Ishikawa (cell line): ENCODE measurements at regions not wholly inside any gene's neighbourhood (a gene's known extent, or its start where the extent isn't known, plus 50 kb on each side); places are given as distances from the start of the nearest gene placed in this dataset.

Source experiments
- CEBPB ChIP-seq: IDR thresholded peaks from 2 replicates; pipeline ENCODE4 v1.6.1; 2012
- CREB1 ChIP-seq: IDR thresholded peaks from 2 replicates; pipeline ENCODE4 v1.6.1; 2012; ENCODE audit warnings: low read depth
- EGR1 ChIP-seq: IDR thresholded peaks from 2 replicates; pipeline ENCODE4 v1.6.1; 2012
- EP300 ChIP-seq: IDR thresholded peaks from 2 replicates; pipeline ENCODE4 v1.6.1; 2012; ENCODE audit warnings: borderline replicate concordance
- FOXM1 ChIP-seq: IDR thresholded peaks from 2 replicates; pipeline ENCODE4 v1.6.1; 2012; ENCODE audit warnings: low read depth, borderline replicate concordance
- MAX ChIP-seq: IDR thresholded peaks from 2 replicates; pipeline ENCODE4 v1.6.1; 2012
- NFIC ChIP-seq: IDR thresholded peaks from 2 replicates; pipeline ENCODE4 v1.6.1; 2012
- RAD21 ChIP-seq: IDR thresholded peaks from 2 replicates; pipeline ENCODE4 v1.6.1; 2012; ENCODE audit warnings: low read depth
- REST ChIP-seq: IDR thresholded peaks from 2 replicates; pipeline ENCODE4 v1.6.1; 2012; ENCODE audit warnings: low read depth, mild to moderate bottlenecking
- TAF1 ChIP-seq: IDR thresholded peaks from 2 replicates; pipeline ENCODE4 v1.6.1; 2012; ENCODE audit warnings: low read depth, mild to moderate bottlenecking
- TCF12 ChIP-seq: IDR thresholded peaks from 2 replicates; pipeline ENCODE4 v1.6.1; 2012; ENCODE audit warnings: low read depth
- TEAD4 ChIP-seq: IDR thresholded peaks from 2 replicates; pipeline ENCODE4 v1.6.1; 2012
- USF1 ChIP-seq: IDR thresholded peaks from 2 replicates; pipeline ENCODE4 v1.6.1; 2012
- YY1 ChIP-seq: IDR thresholded peaks from 2 replicates; pipeline ENCODE4 v1.6.1; 2012; ENCODE audit warnings: low read depth
- ZBTB7A ChIP-seq: IDR thresholded peaks from 2 replicates; pipeline ENCODE4 v1.6.1; 2012; ENCODE audit warnings: low read depth

GRCh38 chr4:72205298-72205697 is 173.5 kb downstream of the NPFFR2 start:
- TF ChIP-seq EGR1 (no peak), YY1 (no peak), REST (no peak), FOXM1 (no peak), MAX (no peak), NFIC (no peak), ZBTB7A (no peak), TCF12 (no peak), CEBPB (no peak), TAF1 (no peak), CREB1 (no peak), RAD21 (no peak), USF1 (no peak), TEAD4 (no peak)

GRCh38 chr4:72205831-72206230 is 174.0 kb downstream of the NPFFR2 start:
- TF ChIP-seq EP300, result peak; percentile 46; the same call in 1 of the 2 replicates
- TF ChIP-seq CREB1, result no peak
- peak; percentile 63 for TF ChIP-seq TEAD4

- no peak for TF ChIP-seq RAD21
- no peak for TF ChIP-seq ZBTB7A
- TF ChIP-seq TAF1, result no peak
- no peak for TF ChIP-seq NFIC
- no peak for TF ChIP-seq YY1
- TF ChIP-seq CEBPB, result no peak
- TF ChIP-seq REST, result no peak
- TF ChIP-seq FOXM1, result no peak
- no peak for TF ChIP-seq EP300
- TF ChIP-seq TCF12, result no peak
- no peak for TF ChIP-seq EGR1
- TF ChIP-seq USF1, result no peak
- TF ChIP-seq TEAD4, result no peak
- TF ChIP-seq CREB1, result no peak
- TF ChIP-seq MAX, result no peak
These were observed 175.4 kb downstream of the NPFFR2 start for GRCh38 chr4:72207196-72207595.

GRCh38 chr4:72208421-72209075 is 176.7 kb downstream of the NPFFR2 start:
- TF ChIP-seq TAF1 (no peak), TEAD4 (no peak), CREB1 (no peak), MAX (no peak), RAD21 (no peak), NFIC (0 out of 2 replicates have a peak, but pooled peaks have one; percentile 14), REST (no peak)

- TF ChIP-seq TCF12, result peak; percentile 53; the same call in 1 of the 2 replicates
- peak; percentile 76; the same call in 1 of the 2 replicates for TF ChIP-seq EP300
- no peak for TF ChIP-seq MAX
- peak; percentile 63 for TF ChIP-seq TEAD4
- no peak for TF ChIP-seq ZBTB7A
- peak; percentile 39 for TF ChIP-seq NFIC
These were observed 177.8 kb downstream of the NPFFR2 start for GRCh38 chr4:72209600-72209999.
